LNCAP (cell line): ENCODE measurements at regions not wholly inside any gene's neighbourhood (a gene's known extent, or its start where the extent isn't known, plus 50 kb on each side); places are given as distances from the start of the nearest gene placed in this dataset.

ENCODE experiments used
- CTCF ChIP-seq: fragments of 450-650 bp; IDR thresholded peaks from 2 replicates; pipeline ENCODE4 v1.5.1; 2017; ENCODE audit warnings: mild to moderate bottlenecking

- TF ChIP-seq CTCF = no peak
Measured at GRCh38 chr3:159761848-159762635, 226.6 kb upstream of the IL12A start.

GRCh38 chr3:159763011-159763601 lies 225.5 kb upstream of the IL12A start:
- TF ChIP-seq CTCF = no peak

GRCh38 chr3:159763602-159764489 lies 224.8 kb upstream of the IL12A start:
- TF ChIP-seq CTCF = no peak

GRCh38 chr3:159764490-159765029 lies 224.1 kb upstream of the IL12A start:
- TF ChIP-seq CTCF = no peak

GRCh38 chr3:159765030-159765859 lies 223.4 kb upstream of the IL12A start:
- no peak for TF ChIP-seq CTCF

GRCh38 chr3:159765860-159766294 lies 222.8 kb upstream of the IL12A start:
- no peak for TF ChIP-seq CTCF
